Stimulated activated CD4-positive, alpha-beta T cell treated with anti-CD3 and anti-CD28 coated beads, Interleukin-4, amount 100 ng/mL, for 48 hours (primary cell): ENCODE measurements at regions not wholly inside any gene's neighbourhood (a gene's known extent, or its start where the extent isn't known, plus 50 kb on each side); places are given as distances from the start of the nearest gene placed in this dataset.
"Not testable (repeated sequence)": the region's sequence is repeated elsewhere in the genome, so short reads cannot be mapped to it uniquely, and the experiment has no call there.

Experiments used
- DNase-seq, 2 donors: peaks; one replicate each; pipeline ENCODE4 v3.0.0-alpha.2; 2020; ENCODE audit warnings: low read depth in 2 of 2

DNA sequence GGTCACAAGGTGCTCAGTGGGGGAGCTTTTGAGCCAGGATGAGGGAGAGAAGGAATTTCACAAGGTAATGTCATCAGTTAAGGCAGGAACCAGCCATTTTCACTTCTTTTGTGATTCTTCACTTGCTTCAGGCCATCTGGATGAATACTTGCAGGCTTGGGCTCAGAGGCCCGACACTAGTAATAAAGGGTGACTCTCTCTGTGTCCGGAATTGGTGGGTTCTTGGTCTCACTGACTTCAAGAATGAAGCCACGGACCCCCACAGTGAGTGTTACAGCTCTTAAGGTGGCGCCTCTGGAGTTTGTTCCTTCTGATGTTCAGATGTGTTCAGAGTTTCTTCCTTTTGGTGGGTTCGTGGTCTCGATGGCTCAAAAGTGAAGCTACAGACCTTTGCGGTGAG is 131.8 kb upstream of the RXFP2 start:
- DNase-seq = not testable (repeated sequence)

DNA sequence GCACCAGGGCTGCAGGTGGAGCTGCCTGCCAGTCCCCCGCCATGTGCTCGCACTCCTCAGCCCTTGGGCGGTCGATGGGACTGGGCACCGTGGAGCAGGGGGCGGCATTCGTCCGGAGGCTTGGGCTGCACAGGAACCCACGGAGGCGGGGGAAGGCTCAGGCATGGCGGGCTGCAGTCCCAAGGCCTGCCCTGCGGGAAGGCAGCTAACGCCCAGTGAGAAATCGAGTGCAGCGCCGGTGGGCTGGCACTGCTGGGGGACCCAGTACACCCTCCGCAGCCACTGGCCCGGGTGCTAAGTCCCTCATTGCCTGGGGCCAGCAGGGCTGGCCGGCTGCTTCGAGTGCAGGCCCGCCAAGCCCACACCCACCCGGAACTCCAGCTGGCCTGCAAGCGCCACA is 130.5 kb upstream of the RXFP2 start:
- DNase-seq = not testable (repeated sequence)

DNA sequence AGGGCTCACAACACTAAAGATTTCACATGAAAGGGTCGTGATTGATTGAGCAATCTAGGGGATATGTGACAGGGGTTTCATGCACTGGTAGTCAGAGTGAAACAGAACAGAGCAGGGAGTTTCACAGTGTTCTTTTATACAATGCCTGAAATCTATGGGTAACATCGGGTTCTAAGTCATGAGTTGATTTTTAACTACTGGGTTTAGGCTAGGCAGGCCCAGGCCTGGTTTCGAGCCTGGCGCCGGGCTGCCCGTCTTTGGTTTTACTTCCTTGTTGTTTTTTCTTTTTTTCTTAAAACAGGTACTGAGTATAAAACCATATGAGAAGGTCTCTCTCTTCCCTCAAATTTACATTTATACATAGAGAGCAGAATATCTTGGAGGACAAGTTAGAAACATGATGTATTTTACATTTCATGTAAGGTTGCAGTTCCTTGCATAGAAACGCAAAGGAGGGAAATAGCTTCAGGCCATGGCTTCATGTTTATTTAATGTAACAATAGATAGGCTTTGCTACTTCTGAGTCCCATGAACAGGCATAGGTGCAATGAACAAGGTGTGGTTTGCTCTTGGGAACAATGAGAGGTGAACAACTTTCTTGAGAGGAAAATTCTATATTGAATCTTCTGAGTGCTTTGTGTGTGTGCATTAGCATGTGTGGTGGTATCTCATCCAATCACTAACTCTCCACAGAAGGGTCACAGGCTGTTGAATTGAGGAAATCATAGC is 128.9 kb upstream of the RXFP2 start:
- DNase-seq = no peak

DNA sequence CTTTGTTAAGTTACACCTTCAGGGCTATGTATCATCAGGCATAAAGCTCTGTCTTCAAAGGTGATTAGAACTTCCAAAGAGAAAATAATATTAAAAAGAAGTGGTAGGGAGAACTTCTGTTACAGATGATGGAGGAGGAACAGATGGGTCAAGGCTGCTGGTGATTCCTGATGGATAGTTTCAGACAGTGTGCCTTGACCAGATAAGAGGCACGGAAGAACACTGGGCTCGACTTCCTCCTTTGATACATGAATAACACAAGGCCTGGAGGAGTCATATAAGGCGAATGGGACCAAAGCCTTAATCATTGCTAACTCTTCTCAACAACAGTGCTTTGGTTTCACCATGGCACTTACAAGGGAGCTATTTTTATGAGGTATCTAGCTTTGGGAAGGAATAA is 128.1 kb upstream of the RXFP2 start:
- DNase-seq = no peak

DNA sequence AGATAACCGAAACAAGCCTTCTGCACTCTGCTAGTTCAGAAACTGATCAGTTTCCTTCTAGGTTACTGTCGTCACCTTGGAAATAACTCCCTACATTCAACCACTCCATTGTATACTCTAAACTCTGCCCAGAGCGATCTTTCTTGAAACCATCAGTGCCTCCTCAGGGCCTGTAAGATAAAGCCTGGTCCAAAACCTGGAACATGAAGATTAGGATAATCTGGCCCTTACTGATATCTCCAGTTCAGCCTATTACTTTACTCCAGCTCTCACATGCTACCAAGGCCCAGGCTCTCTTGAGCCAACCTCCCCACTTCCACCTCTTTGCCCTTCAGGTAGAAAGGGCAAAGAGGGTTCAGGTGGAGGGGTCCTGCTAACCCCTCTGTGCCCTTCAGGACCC is 125.3 kb upstream of the RXFP2 start:
- DNase-seq = no peak

DNA sequence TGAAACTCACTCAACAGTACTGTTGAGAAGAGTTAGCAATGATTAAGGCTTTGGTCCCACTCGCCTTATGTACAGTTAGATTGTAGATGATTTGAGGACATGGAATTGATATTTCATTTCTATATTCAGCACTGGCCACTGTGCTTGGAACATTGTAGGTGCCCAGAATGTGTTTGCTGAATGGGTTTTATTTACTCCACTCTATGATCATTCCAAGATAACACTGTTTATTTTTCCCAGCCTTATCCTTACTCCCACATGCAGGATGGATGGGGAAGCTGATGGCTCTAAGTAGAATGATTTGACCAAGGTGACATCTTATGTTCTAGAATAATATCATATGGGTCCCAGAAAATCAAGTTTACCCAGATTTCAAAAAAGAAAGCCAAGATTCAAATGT is 124.6 kb upstream of the RXFP2 start:
- no peak for DNase-seq

DNA sequence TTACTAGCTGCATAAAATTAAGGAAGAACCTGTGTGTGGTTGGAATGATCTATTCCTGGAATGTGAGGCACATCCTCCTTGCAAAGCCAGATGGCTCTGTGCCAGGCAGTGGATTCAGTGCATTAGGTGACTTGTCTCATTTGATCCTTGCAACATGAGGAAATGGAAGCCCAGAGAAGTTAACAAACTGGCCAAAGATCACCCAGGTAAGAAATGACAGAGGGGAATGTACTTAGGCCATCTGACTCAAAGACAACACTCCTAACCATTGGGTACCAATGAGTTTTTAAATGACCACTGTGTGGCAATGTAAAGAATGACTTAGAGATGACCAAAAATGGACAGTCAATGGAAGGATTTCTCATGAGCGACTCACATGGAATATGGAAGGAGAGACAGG is 114.2 kb upstream of the RXFP2 start:
- no peak for DNase-seq

DNA sequence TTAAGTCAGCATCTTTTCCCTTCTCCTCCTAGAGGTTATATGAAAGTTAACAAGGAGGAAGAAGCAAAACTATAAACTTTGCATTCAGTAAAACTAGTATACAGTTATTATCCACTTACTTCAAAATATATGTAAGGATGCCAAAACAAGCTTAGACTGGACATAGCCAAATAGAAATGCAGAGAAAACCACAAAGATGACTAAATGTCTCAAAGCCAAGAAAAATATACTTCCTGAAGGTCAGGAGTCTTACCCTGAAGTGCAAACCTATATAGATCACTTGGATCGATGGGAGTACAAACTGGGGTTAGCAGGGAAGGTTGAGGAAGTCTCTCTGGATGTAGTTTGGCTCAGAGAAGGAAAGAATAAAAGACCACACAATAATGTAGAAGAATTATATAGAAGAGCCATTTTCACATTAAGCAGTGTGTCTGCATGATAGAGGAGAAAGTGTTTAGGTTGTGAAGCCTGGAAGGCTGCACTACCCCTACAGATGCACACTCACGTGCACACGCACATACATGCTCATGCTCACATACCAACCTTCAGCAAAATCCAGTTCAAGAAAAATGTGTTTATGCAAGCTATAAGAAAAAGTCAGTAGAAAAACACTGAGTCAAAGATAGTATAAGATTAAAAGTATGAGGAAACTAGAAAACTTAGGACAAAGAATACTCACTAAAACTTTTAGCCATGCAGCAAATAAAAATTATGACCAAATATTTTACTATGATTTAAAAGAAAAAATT is 112.1 kb upstream of the RXFP2 start:
- no peak for DNase-seq

DNA sequence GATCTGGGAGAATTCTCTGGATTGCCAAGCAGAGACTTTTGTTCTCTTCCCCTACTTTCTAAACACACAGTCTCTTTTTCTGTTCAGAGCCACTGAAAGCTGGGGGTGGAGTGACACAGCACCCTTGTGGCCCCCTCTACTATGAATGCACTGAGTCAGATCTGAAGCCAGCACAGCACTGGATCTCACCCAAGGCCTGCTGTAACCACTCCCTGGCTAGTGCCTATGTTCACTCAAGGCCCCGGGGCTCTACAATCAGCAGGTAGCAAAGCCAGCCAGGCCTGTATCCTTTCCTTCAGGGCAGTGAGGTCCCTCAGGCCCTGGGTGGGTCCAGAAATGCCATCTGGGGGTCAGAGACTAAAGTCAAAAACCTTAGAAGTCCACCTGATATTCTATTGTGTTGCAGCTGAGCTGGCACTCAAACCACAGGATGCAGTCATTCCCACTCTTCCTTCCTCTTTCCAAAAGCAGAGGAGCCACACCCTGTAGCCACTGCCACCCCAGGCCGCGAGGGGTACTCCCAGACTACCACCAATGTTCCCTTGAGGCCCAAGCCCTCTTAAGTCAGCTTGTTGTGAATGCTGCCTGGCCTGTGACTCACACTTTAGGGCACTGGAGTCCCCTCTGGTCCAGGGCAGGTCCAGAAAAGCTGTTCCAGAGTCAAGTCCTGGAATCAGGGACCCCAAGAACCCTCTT is 110.1 kb upstream of the RXFP2 start:
- DNase-seq = no peak

DNA sequence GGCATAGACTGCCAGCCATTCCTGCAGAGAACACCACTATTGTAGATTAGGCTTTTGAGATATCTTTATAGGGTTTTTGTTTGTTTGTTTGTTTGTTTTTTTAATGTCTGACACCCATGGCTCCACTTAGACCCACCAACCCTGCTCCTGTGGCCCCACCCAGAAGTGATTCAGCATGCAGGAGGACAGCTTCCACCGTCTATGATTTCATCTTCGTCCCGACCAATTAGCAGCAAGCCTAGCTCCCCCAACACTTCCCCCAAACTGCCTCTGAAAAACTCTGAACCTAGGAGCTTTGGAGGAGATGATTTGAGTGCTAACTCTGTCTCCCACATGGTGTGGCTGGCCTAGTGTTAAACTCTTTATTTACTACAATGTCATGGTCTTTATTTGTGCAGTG is 108.3 kb upstream of the RXFP2 start:
- DNase-seq = no peak

DNA sequence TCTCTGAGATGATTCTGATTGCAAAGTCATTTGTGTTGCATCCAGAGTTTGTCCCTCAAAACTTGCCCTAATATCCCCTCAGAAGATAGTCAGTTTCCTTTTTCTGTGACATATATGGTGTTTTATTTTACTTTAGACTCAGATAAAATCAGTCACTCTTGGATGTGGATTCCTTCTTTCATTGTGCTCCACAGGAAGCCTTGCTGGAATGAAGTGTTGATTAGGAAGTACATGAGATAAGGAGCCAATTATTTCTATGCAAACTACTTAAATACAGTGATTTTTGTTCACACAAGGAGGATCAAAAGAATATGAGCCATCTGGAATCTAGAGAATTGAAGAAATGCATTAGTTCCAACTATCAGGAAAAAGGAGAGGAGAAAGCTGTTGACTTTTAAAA is 107.6 kb upstream of the RXFP2 start:
- DNase-seq = no peak

DNA sequence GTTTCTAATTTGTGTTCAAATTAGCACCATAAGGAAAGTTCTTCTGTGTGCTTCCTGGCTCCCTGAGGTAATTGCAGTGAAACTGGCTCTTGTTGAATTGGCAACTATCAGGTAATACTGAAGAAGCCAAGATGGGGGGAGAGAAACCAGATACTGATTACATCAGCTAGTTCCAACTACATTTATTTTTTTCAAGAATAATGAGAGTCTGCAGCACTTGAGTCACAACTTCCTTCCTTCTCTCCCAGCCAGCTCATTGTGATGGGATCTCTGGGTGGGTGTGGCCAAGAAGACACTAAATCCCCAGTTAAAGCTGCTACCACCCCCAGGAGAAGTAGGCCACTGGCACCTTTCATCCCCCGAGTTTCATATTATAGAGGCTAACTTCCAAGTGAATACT is 100.7 kb upstream of the RXFP2 start:
- DNase-seq = no peak

DNA sequence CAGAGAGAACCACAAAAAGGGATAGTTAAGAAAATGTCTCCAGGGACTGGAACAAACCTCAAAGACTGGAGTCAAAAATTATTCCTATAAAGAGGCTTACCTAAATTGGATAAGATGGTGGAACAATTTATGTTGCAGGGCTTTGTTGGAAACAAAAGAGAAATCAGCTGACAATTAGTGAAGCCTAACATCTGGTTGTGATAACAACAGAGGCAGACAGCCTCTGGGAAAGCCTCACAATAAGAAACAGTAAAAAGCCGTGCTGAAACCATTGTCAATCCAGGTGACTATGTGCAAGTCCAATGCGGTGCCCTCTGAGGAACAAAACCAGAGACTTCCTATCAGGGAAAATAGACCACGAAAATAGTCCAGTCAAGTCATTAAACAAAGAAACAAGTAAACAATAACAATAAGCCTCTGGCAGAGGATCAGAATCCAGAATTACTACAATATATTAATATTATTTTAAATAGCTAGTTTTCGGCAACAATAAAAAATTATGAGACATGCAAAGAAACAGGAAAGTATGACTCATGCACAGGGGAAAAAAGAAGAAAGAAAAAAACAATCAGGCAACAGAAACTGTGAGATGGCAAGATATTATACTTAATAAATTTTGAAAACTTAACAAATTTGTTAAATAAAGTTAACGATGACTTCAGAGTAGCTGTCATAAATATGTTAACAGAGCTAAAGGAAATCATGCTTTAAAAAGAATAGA is 99.7 kb upstream of the RXFP2 start:
- no peak for DNase-seq

DNA sequence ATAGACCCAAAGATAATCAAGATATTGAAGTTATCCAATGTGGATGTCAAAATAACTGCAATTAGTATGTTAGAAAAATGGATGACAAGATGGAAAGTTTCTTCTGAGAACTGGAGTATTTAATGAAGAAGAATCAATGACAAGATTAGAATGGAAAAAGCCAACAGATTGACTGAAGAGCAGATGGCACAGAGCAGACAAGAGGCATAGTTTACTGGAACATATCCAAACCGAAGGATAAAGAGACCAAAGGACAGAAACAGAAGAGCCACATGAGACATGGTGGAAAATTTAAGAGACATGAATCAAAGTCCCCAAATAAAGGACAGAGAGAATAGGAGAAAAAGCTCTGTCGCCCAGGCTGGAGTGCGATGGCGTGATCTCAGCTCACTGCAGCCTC is 89.6 kb upstream of the RXFP2 start:
- DNase-seq = no peak

DNA sequence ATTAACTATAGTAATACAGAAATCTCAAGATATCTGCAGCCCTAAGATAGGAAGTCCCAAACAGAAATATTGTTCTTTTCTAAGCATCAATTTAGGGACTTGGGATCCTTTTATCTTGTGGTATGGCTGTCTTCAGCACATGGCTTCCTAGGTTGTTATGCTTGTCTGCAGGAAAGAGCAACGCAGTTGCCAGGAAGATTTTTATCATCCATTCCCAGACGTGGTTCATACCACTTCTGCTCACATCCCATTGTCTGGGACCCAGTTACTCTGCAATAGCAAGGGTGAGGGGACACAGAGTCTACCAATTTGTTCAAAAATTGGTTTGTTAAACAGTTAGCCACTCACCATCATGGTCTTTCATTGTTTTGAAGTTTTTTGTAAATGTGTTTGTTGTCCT is 85.6 kb upstream of the RXFP2 start:
- no peak for DNase-seq

DNA sequence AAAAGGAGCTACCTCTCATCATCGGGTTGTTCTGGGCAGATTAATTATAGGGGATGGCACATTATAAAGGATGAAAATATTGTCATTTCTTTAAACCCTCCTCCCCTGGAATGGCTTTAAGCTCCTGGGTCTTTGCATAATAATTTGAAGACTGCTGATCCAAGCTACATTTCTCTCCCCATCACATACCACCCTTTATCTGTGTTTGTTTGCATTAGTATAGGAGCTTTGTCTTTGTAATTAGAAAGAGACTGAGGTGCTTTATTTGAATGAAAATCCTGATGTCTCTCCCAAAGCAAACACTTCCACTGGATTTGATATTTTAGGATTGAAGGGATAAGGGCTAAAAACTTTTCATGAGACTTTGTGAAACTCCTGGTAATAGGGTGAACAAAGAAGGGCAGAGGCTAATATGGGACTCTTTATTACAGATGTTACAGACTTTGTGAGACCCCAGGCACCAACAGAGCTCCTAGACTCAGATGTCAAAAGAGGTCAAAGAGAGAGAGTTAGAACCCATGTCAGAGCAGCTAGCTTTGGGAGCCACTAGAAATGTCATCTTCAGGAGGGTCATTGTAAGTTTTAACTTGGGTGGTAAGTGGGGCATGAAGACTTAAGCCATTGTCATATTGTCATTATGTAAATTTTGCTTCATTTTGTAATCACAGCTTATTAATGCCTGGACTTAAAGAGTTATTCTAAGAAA is 75.3 kb upstream of the RXFP2 start:
- no peak for DNase-seq

DNA sequence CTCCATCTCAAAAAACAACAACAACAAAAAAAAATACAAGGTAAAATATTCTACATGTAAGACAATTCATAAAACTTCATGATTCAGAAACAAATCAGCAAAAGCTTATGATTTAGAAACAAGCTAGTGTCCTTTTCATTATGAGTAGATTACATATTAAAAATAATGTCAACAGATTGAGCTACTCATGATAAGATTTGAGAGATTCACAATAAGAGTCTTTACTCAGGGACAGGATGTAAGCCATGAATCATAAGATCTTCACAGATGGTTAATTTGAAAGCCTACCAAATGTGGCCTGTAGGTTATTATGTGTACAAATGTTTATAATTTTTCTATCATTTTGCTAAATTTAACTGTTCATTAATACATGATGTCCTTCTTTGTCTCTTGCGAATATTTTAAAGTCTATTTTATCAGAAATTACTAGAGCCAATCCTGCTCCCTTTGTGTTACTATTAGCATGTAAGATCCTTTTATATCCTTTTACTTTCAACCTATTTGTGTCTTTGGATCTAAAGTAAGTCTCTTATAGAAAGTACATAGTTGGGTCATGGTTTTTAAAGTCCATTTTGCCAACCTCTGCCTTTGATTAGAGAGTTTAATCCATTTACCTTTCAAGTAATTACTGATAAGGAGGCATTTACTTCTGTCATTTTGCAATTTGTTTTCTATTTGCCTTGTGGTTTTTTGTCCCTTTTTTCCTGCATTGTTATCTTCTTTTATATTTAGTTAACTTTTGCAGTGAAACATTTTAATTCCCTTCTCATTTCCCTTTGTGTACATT is 68.3 kb upstream of the RXFP2 start:
- no peak for DNase-seq

DNA sequence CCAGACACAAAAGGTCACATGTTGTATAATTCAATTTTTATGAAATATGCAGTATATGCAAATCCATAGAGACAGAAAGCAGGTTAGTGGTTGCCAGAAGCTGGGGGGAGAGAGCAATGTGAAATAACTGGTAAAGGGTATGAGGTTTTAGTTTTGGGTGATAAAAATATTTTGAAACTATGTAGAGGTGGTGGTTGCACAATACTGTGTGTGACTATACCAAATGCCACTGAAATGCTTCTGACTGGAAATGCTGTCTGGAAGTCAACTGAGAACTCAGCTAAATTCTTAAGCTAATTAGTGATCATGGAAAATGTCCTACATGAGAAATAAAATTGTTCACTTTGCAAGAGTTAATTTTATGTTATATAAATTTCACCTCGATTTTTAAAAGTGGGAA is 65.3 kb upstream of the RXFP2 start:
- no peak for DNase-seq

DNA sequence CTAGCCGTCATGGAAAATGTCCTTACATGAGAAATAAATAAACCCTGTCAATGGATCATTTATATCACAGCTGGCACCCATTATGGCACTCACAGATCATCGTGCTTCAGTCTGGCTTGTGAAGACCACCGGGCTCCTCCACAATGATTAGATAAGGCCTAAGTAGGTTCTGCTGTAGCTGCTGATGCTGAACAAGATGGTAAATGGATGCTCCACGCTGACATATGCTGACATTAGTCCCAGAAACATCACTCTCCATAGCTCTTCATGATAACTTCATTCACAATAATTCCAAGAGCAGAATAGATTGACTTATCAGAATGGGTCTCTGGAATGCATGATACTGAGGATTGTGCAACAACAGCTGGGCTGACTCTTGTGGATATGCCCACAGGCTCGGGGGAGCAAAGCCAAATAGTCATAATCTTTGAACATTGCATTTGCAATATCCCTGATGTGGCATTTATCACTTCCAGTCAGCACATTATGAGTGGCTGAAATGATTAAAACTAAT is 63.8 kb upstream of the RXFP2 start:
- DNase-seq = no peak

DNA sequence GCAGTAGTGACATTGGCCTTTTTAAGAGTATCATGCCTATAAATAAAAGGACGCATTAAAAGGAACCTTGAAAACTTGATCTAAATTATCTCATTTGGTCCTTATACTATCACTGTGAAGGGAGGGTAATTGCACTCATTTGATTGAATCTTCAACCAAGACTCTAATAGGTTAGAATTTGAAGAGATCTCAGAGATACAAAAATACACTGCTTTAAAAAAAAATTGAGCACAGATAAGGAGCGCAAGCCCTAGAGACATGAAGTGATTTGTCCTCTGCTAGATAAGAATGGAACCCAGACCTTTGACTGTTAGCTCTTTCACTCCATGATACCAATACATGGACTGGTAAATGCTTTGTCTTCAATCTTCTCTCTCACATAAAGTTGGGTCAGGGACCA is 58.2 kb upstream of the RXFP2 start:
- no peak for DNase-seq

DNA sequence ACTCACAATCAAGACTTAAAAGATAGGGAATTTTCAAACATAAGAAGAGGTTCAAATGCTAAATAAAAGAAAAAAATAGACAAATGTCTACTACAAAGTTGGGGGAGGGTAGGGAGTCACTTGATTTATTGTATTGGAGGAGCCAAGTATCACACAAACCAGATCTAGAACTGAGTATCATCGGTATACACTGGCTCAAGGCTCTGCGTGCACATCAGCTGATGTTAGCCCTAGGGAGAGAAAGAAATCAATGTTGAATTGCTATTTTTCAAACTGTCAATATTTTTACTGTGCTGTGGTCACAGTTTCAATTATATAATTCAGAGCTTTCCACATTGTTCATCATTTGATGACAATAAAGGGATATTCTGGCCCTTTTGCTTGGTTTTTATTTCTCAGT is 54.9 kb upstream of the RXFP2 start:
- no peak for DNase-seq
